HG02623 (cell line): ENCODE measurements at regions not wholly inside any gene's neighbourhood (a gene's known extent, or its start where the extent isn't known, plus 50 kb on each side); places are given as distances from the start of the nearest gene placed in this dataset.
"Not testable (repeated sequence)": the region's sequence is repeated elsewhere in the genome, so short reads cannot be mapped to it uniquely, and the experiment has no call there.

Source experiments
- ATAC-seq: cut with Tn5 transposase; IDR thresholded peaks from one replicate; pipeline ENCODE4 v1.9.1; 2021; ENCODE audit warnings: moderate library complexity; ENCODE audit not compliant: unreplicated experiment

DNA sequence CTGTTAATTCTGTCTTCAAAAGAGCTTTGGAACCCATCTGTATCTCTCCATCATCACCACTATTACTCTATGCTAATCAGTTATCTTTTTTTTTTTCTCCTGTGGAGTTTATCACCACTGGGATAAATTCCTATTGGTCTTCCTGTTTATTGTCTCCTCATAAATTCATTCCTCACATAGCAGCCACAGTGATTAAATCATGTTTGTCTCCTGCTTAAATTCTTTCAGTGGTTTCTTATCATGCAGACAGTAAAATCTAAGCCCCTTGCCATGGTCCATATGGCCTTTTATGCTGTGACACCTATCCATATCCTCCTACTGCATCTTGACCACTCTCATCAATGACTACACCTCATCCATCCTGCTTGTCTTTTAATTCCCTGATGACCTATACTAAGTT is 239.8 kb upstream of the ZEB2 start:
- no peak for ATAC-seq

GRCh38 chr2:144758196-144758595 is 238.3 kb upstream of the ZEB2 start:
- not testable (repeated sequence) for ATAC-seq

DNA sequence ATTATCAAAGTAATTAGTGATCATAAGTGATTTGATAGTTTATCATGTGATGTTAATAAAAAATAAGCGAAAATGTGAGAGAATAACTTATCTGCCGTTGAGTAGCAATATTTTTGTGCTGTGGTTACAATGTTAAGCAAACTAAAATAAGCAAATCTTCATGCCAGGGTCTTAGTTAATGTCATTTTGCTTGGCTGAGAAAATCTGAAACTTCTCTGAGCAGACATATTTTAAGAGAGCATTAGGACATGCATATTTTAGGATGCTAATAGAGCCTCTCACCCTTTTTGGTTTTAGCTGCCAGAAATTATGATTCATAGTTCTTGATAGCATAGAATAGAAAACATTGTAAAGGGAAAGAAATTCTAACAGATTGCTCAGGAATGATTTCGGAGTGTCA is 233.5 kb upstream of the ZEB2 start:
- no peak for ATAC-seq

DNA sequence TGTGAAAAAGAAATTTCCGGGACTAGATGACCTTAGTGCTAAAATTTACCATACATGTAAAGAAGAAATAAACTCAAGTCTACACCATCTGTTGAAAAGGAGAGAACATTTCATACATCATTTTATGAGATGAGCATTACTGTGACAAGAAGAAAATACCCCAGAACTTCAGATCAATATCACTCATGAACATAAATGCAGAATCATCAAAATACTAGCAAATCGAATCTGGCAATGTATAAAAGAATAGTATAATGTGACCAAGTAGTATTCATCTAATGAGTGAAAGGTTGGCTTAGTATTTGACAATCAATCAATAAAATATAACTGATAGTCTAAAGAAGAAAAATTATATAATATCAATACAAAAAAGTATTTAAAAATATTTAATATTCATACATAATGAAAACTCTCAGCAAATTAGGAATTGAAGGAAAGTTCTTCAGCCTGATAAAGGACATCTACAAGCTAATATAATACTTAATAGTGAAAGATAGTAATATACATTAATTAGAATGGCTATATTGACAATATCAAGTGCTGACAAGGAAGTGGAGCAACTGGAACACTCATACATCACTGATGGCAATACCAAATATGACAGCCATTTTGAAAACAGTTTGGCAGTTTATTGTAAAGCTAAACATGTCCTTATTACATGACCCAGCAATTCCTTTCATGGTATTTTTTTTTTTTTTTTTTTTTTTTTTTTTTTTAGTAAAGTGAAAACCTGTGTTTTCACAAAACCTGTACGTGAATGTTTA is 231.4 kb upstream of the ZEB2 start:
- ATAC-seq = no peak

- no peak for ATAC-seq
These were observed 229.3 kb upstream of the ZEB2 start for GRCh38 chr2:144749188-144749587.

DNA sequence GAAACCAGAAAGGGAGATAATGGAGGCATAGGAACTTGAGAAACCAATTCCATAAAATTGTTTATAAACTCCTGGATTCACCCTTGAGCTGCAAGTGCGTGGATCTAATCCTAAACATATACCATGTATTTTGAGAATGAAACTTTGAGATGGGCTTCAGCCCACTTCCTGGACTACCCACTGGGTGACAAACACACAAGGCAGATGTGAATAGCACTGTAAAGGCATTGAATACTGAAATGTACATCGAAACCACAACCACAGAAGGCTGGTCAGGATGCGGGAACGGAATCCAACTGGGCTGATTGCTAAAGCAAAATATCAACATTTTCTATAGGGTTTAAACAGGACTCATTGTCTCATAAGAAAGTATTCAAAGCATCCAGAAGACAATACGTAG is 228.5 kb upstream of the ZEB2 start:
- no peak for ATAC-seq

GRCh38 chr2:144747571-144747970 is 227.7 kb upstream of the ZEB2 start:
- ATAC-seq = no peak

- no peak for ATAC-seq
These were observed 225.5 kb upstream of the ZEB2 start for GRCh38 chr2:144745424-144745823.

DNA sequence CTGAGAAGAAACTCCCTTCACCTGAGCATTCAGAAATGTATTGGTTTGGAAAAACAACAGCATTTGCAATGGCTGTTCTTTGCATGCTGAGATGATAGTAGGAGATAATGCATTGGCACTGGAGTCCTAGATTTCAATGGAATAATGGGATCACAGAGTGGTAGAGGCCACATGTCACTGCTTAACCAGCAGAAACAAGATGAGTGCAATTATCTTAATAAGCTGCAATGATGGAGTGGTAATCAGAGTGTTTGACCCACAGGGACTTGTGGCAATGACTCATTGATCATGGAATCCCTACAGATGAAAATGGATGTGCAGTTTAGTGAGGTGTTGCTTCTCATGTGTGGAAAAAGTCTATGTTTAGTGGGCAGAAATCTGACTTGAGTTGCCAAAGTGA is 218.8 kb upstream of the ZEB2 start:
- no peak for ATAC-seq

DNA sequence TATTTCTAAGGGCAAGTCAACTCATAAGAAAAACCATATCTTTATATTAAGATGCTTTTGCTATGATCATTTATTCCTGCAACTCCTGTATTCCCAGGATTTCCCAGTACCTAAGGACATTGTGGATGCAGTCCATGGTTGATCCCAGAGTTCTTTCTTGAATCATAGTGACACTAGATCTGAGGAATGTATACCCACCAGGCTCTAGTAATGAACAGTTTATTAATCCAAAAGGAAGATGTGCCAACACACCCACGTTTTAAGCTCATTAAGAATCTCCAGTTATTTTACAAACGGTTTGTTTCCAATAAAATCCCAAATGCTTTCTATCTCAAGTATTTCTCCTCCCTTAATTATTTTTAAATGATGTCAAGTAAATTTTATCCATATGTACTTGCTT is 210.8 kb upstream of the ZEB2 start:
- ATAC-seq = no peak

- ATAC-seq = not testable (repeated sequence)
These were observed 204.5 kb upstream of the ZEB2 start for GRCh38 chr2:144724460-144724859.

DNA sequence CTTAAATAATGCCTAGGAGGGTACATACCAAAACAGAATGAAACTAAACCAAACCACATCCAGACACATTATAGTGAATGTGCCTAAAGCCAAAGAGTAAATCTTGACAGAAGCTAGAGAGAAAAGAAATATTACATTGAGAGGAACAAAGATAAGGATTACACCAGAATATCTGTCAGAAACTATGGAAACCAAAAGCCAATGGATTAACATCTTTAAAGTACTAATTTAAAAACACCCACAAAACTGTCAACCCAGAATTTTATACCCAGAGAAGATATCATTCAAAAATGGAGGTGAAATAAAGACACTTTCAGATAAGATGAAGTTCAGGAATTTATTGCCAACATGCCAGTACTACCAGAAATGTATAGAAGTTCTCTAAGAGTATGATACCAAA is 198.5 kb upstream of the ZEB2 start:
- ATAC-seq = no peak

DNA sequence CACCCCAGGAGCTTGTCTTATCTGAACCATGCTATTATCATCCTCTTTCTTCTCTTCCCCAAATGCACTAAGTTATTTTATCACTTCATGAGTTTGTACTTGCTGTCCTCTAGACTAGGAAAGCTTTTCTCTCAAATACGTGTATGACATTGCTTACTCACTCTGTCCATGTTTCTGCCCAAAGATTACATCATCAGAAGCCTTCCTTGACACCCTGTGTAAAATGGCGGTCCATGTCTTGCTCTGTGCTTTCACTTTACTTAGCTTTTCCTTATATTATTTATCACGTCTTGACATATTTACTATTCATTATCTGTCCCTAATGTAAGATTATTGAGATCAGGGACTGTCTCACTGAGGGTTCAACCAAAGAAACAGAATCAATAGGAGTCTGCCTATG is 196.1 kb upstream of the ZEB2 start:
- ATAC-seq = no peak

DNA sequence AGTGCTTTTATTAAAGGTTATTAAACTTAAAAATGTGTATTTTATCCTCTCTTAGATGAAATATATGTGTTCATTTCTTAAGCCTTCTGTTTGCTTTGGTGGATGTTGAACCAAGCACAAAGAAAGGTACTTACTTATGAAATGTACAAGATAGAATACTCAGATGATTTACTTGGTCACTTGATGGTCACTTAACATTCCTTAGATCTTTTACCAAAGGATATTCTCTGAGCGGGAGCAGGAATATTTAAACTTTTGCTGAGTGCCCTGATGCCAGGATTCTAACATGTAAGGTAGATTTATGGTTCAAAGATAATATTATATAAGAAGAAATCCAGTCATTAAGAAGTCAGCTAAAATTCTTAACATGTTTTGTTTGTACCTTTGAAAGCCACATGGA is 193.5 kb upstream of the ZEB2 start:
- ATAC-seq = no peak

DNA sequence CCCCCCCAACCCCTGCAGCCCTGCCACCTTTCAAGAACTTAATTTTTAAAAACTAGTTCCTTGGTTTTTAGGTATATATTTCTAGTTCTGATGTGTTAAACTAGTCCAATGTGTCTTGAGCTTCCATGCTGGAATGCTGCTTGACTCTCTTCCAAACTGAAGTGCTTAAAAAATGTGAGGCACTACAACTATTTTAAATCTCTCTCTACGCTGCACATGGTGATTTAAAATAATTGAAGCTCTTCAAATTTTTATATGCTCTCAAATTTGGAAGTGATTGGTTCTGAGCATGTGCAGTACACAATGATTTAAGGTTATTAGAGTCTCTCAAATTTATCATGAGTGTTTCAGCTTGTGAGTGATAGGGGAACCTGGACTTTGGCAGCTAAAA is 192.6 kb upstream of the ZEB2 start:
- ATAC-seq = no peak

- ATAC-seq = no peak
These were observed 192.0 kb upstream of the ZEB2 start for GRCh38 chr2:144711630-144712549.

GRCh38 chr2:144711084-144711483 is 191.2 kb upstream of the ZEB2 start:
- no peak for ATAC-seq

DNA sequence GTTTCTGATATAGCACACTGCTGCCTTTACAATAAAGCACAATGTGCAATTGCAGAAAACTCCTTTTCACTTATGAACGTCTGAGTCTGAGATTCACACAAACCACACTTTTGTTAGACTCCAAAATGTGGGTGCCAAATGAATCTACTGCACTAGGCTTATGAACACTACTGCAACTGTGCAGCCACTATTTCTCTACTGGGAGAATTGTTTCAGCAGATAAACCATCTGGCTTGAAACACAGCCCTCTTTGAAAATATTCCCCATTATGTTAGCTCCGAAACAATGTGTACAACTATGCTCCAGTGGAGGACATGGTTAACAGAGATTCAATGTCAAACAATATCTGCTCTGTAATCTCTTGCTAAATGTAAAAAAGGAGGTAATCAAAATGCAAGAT is 188.7 kb upstream of the ZEB2 start:
- no peak for ATAC-seq

- no peak for ATAC-seq
These were observed 187.9 kb upstream of the ZEB2 start for GRCh38 chr2:144707736-144708326.

GRCh38 chr2:144706647-144707046 is 186.7 kb upstream of the ZEB2 start:
- ATAC-seq = no peak

DNA sequence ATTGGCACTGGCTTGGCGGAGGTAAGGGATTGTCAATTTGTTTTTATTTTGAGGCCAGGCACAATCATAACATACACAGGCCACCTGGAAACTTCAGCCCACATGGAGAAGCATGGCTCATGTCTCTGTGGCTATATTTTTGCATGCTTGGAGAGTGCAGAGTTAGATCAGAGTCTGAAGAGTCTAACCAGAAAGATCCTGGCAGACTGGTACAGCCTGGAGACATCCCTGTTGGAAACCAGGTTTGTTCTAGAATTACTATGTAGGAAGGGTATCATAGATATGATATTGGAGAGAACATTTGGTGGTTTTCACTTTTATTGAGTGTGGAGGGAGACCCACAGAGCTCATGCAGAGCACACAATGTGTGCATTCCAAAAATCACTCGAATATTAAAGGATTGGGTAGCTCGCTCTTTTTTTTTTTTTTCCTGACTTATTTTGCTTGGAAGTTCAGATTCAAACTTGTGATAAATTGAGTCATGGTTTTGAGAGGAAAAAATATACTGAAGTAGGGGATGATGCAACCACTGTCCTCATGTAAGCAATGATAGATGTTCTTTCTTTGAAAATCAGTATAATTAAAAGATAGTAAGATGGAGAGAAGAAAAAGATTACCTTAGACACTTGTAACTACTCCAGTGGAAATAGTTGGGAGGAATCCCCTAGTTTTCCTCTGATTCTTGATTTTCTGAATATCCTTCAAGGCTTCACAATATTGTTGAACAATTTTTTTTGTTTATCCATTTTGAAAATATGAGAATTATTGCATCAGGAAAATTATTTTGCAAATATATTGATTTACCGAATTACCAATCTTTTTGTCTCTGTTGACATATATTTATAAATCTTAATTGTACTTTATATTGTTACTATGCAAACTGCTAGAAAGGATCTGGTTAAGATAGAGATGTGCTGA is 185.7 kb upstream of the ZEB2 start:
- ATAC-seq = no peak
